ENCODE measurements at regions not wholly inside any gene's neighbourhood (a gene's known extent, or its start where the extent isn't known, plus 50 kb on each side); places are given as distances from the start of the nearest gene placed in this dataset.

DNA sequence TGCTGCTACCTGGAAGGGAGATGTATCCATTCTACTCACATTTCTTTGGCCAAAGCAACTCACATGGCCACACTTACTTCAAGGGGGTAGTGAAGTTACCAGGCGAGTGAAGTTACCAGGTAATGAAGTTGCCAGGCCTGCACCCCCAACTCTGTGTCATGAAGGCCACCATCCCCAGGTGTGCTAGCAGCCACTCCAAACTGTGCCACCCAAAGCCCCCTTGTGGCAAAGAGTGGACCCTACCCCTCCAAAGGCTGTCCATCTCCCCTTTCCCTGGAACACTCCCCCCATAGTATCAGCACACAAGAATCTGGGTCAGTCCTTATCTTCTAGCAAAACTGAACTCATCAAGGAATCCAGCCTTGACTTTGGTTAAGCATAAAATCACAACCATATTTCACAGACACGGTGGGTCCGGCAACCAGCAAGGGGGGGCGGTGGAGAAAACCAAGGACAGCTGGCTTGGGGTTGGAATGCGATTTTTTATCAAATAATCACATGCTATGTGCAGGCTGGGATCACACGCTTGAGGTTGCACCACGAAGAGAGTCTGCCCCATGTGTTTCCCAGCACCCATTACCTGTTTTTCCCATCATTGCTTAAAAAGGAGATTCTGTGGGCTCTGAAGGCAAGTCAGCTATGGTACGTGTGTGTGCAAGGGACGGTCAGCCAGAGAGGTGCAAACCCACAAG is 60.9 kb downstream of the ZFP36L2 start:
- TF ChIP-seq SIN3A (IDR thresholded peaks at IDR 0.05; ENCODE audit: borderline replicate concordance, insufficient read depth, low read depth, low read length): no peak
- TF ChIP-seq, protein P1, sequence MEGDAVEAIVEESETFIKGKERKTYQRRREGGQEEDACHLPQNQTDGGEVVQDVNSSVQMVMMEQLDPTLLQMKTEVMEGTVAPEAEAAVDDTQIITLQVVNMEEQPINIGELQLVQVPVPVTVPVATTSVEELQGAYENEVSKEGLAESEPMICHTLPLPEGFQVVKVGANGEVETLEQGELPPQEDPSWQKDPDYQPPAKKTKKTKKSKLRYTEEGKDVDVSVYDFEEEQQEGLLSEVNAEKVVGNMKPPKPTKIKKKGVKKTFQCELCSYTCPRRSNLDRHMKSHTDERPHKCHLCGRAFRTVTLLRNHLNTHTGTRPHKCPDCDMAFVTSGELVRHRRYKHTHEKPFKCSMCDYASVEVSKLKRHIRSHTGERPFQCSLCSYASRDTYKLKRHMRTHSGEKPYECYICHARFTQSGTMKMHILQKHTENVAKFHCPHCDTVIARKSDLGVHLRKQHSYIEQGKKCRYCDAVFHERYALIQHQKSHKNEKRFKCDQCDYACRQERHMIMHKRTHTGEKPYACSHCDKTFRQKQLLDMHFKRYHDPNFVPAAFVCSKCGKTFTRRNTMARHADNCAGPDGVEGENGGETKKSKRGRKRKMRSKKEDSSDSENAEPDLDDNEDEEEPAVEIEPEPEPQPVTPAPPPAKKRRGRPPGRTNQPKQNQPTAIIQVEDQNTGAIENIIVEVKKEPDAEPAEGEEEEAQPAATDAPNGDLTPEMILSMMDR (IDR thresholded peaks at IDR 0.05): no peak
- TF ChIP-seq, protein P2, sequence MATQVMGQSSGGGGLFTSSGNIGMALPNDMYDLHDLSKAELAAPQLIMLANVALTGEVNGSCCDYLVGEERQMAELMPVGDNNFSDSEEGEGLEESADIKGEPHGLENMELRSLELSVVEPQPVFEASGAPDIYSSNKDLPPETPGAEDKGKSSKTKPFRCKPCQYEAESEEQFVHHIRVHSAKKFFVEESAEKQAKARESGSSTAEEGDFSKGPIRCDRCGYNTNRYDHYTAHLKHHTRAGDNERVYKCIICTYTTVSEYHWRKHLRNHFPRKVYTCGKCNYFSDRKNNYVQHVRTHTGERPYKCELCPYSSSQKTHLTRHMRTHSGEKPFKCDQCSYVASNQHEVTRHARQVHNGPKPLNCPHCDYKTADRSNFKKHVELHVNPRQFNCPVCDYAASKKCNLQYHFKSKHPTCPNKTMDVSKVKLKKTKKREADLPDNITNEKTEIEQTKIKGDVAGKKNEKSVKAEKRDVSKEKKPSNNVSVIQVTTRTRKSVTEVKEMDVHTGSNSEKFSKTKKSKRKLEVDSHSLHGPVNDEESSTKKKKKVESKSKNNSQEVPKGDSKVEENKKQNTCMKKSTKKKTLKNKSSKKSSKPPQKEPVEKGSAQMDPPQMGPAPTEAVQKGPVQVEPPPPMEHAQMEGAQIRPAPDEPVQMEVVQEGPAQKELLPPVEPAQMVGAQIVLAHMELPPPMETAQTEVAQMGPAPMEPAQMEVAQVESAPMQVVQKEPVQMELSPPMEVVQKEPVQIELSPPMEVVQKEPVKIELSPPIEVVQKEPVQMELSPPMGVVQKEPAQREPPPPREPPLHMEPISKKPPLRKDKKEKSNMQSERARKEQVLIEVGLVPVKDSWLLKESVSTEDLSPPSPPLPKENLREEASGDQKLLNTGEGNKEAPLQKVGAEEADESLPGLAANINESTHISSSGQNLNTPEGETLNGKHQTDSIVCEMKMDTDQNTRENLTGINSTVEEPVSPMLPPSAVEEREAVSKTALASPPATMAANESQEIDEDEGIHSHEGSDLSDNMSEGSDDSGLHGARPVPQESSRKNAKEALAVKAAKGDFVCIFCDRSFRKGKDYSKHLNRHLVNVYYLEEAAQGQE (IDR thresholded peaks at IDR 0.05; ENCODE audit: insufficient read depth in 1 of 2, low read depth in 2 of 2, low read length in 1 of 2): no peak

Data from Panc1 (cell line).